ENCODE measurements at regions not wholly inside any gene's neighbourhood (a gene's known extent, or its start where the extent isn't known, plus 50 kb on each side); places are given as distances from the start of the nearest gene placed in this dataset.

- Histone ChIP-seq H3K9me3 (no peaks in the 10 kb centered on the region), H3K27ac (no peak overlapping the region), H3K27me3 (no peaks in the 10 kb centered on the region), H3K4me1 (no peaks in the 10 kb centered on the region), H3K36me3 (no peaks in the 10 kb centered on the region), H3K4me3 (no peak overlapping the region)
- DNase-seq (no peak), ATAC-seq (no peak)
- WGBS, 4 donors, result 88 to 92% (median 91%) methylated on average over 2 of the region's 2 CpGs
- TF ChIP-seq CTCF (IDR thresholded peaks at IDR 0.05) (no peak), POLR2A (IDR thresholded peaks at IDR 0.05) (no peak)
- intact Hi-C loops (cut with DNase I), result no loop called here
Measured at GRCh38 chr14:84610086-84610485, 919.9 kb upstream of the FLRT2 start.

- peaks cover 0 to 11% (median 0%) of the 10 kb centered on the region in 12 donors for H3K9me3 ChIP-seq
- H3K27ac ChIP-seq, result no peak overlapping the region
- ATAC-seq (no peak), DNase-seq (no peak)
- WGBS, 4 donors, result 51 to 71% (median 68%) methylated on average over 3 of the region's 3 CpGs
- TF ChIP-seq POLR2A (IDR thresholded peaks at IDR 0.05), result no peak
- TF ChIP-seq CTCF (IDR thresholded peaks at IDR 0.05), result no peak
- H3K4me1 ChIP-seq, result no peaks in the 10 kb centered on the region
- intact Hi-C loops (cut with DNase I), result no loop called here
- no peak overlapping the region for H3K4me3 ChIP-seq
- no peaks in the 10 kb centered on the region for H3K27me3 ChIP-seq
- no peaks in the 10 kb centered on the region for H3K36me3 ChIP-seq
Measured at GRCh38 chr14:84622357-84622756, 907.6 kb upstream of the FLRT2 start.

- no peak for DNase-seq
- no peaks in the 10 kb centered on the region for H3K27me3 ChIP-seq
- H3K9me3 ChIP-seq, result no peaks in the 10 kb centered on the region
- H3K4me3 ChIP-seq, result no peak overlapping the region
- intact Hi-C loops (cut with DNase I), result no loop called here
- no peak overlapping the region for H3K27ac ChIP-seq
- no peak for ATAC-seq
- no peaks in the 10 kb centered on the region for H3K4me1 ChIP-seq
- no peaks in the 10 kb centered on the region for H3K36me3 ChIP-seq
- TF ChIP-seq POLR2A (IDR thresholded peaks at IDR 0.05) (no peak), CTCF (IDR thresholded peaks at IDR 0.05) (no peak)
- 63 to 80% (median 77%) methylated on average over 3 of the region's 3 CpGs for WGBS, 4 donors
Measured at GRCh38 chr14:84643446-84643845, 886.5 kb upstream of the FLRT2 start.

- DNase-seq, result no peak
- no peak for TF ChIP-seq POLR2A (IDR thresholded peaks at IDR 0.05)
- no peak for TF ChIP-seq CTCF (IDR thresholded peaks at IDR 0.05)
Measured at GRCh38 chr14:84646786-84647500, 883.0 kb upstream of the FLRT2 start.

More at GRCh38 chr14:84646786-84647500, 883.0 kb upstream of the FLRT2 start:
- H3K27me3 ChIP-seq, result no peaks in the 10 kb centered on the region
- H3K4me1 ChIP-seq, result no peaks in the 10 kb centered on the region
- H3K36me3 ChIP-seq, result no peaks in the 10 kb centered on the region
- 73 to 86% (median 78%) methylated on average over 6 of the region's 6 CpGs for WGBS, 4 donors
- ATAC-seq, result no peak
- intact Hi-C loops (cut with DNase I), result no loop called here
- H3K27ac ChIP-seq, result no peak overlapping the region
- H3K9me3 ChIP-seq, result peaks cover 0 to 5% (median 0%) of the 10 kb centered on the region in 12 donors
- no peak overlapping the region for H3K4me3 ChIP-seq
